Kidney capillary endothelial cell (primary cell): ENCODE measurements at regions not wholly inside any gene's neighbourhood (a gene's known extent, or its start where the extent isn't known, plus 50 kb on each side); places are given as distances from the start of the nearest gene placed in this dataset.

ENCODE experiments used
- DNase-seq: peaks from one replicate; pipeline ENCODE4 v3.0.0-alpha.2; 2018; ENCODE audit warnings: low spot score

DNA sequence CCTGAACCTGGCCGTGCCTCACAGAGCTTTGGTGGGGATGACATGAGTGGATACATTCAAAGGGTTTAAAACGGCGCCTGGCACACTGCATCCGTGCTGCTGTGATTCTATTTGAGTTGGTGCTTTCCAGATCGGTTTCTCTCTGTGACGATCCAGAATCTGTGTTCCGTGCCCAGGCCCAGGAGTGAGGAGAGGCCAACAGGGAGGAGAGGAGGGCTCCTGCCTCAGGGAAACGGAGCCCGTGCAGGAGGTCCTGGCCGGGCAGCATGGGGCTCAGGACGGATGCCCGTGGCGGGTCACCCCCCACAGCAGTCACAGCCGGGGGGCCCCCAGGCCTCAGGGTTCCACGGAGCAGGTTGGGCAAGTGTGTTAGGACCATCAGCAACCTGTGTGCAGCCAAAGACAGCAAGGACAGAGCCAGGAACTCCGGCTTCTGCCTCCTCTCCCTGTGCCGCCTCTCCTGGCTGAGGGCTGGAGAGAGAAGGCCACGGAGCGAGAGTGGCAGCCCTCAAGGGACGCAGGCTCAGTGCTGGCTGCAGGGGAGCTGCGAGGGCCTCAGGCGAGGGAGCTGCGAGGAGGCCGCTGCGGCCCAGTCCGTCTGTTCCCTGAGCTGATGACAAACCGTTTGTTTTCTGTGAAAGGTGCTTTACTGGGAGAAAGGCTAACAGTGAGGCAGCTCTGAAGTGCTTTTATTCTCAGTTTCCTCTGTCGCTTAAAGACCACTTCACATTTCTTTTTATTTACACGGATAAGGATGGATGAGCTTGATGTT is 99.3 kb downstream of the METRNL start:
- DNase-seq = no peak

DNA sequence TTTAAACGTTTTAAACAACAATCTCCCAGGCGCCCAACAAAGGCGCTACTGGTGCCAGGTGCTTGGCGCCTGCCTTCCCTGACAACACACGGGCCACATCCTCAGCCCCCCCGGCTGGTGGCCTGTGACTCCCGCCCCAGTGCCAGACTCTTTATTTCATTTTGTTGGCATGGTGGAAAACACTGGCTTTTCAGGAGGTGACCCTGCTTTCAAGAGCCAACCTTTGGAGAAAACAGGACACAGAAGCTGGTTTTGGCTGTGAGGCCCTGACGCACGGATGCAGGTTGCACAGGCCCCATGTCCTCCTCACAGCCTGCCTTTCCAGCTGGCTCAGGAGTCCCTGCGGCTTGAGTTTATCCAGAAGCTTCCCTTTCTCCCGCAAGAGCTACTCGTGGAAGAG is 100.0 kb downstream of the METRNL start:
- DNase-seq = no peak

DNA sequence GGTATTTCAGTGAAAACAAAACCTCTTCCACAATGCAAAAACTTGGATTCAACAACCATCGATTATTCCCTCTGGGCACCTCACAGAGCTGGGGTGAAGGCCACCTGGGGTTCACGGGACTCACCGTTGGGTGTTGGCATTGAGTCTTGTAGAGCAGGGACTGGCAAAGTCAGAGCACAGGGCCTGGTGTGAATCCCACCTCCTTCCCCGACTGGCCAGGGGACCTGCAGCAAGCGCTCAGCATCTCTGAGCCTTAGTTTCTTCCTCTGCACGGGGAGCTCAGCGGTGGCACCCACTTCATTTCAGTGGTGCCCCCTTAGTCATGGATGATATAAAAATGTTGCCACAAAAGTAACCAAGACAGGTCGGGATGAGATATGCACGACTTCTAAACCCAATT is 100.4 kb downstream of the METRNL start:
- DNase-seq = no peak

DNA sequence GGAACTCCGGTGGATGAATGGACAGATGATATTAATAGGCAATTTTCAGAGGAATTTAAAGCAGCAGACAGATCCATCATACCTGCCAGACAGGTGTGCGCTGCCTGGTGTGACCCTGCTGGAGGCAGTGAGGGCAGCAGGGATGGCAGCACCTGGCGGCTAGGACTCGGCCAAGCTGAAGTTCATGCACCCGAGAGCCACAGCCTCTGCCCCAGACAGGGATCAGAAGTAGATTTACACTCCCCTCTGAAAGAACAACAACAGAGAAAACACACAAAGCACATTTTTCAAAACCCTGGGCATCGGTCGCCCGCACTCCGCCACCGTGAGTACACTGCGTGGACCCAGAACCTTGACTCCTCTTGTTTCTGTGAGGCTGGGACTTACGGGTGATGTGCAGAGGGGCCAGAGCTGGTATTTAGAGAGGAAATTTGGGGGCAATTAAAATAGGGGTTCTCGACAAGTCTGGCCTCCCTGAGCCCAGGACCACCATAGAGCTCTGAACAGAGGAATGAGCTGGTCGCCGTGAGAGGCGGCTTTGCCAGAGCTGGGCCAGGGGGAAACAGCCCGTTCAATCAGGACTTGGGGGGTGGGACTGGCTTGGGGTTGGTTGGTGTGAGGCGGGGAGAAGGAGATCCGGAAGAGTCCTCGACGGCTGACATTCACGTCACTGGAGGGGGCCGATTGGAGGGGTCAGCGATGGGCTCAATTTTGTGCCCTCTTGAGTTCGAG is 101.0 kb downstream of the METRNL start:
- no peak for DNase-seq

DNA sequence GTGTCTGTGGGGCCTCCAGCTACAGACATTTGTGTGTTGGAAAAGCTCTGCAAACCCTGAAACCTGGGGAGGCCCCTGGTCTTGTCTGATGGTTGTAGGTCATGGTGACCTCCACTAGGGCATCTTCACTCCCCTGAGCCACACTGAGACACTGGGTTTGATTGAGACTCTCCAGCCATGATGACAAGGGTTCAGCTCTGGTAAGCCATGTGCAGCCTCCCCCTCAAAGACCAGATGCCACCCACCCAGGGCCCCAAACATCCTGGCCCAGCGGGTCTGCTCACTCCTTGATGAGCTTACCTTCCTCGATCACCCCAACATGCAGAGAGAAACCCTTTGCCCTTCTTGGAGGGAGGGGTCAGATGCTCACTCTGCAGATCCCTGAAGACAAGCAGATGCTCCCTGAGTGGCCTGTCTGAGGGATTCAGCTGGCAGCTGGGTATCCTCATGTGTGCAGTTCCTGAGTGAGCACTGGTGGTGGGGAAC is 101.6 kb downstream of the METRNL start:
- DNase-seq = no peak

DNA sequence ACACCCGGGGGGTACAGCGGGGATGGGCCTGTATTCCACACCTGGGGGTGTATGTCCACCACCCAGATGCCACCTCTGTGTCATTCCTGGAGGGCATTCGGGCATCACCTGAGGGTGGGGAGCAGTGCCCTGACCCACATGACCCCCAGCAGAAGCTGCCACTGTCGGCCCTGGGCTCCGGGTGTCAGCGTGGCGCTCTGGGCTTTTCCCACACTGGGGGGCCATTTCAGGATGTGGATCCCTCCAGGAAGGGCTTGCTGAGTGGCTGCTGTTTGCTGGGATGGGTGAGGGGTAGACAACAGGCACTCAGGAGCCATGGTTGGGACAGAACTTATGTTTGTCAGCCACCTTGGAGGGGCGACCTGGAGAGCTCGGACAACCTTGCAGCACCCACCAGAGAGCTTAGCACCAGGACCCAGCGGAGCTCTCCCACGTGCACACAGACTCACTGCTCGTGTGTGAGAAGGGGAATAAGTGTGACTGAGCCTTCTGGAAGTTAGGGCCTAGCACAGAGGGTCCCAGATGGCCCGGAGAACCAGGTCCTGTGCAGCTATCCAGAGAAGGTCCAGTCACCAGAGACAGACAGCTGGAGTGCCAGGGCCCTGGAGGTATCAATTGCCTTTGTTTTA is 102.7 kb downstream of the METRNL start:
- DNase-seq = no peak

DNA sequence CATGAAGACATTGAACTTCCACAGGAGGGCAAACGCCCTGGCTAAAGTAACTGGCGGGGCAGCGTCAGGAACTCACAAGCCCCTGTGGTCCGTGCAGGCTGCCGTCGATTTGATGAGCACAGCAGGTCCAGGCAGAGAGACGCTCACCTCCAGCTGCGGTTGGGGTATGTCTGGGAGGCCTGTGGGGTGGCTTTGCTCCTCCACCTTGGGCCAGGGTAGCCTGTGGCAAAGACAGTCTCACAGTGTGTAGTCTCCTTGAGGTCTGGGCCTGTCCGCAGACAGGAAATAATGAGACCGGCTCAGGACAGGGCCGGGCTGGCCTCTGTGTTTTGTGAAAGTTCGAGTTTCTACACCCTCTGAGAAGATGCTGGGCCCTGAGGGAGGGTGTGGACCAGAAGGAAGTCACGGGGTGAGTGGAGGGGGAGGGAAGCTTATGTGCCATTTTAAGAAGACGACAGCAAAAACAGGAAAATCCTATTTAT is 103.3 kb downstream of the METRNL start:
- no peak for DNase-seq

DNA sequence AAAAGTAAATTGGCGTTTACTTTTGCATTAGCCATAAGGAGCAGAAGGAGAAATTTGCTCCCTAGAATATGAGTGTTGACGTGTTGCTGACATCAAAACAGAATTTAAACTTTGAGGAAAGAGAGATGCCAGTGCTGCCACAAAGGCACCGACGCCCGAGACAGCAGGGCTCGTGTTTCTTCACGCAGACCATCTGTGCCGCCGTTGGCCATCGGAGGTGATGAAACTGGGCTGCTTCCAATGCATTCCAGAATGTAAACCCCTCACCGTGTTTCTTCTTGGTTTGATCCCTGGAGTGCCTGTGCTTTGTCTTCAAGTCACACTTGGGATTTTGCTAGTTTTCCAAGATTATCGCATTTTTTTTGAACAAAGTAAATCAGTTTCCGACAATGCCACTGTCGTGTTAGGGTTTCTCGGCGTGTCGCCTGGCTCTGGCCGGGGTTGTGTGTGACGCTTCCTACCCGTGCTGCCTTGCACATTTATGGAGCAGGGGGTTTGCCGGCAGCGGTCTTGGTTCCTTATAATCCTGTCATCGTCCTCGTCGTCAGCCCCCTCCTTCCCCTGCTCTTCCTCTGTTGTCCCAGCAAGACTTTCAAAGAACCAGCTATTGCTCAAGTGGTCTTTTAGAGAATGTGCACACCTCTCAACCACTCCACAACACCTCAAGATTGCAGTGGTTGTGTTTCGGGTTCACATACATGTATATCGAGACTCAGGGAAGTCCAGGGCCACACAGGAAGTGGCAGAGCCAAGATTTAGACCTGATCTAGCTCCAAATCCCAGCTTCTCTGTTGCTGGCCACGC is 103.9 kb downstream of the METRNL start:
- no peak for DNase-seq

DNA sequence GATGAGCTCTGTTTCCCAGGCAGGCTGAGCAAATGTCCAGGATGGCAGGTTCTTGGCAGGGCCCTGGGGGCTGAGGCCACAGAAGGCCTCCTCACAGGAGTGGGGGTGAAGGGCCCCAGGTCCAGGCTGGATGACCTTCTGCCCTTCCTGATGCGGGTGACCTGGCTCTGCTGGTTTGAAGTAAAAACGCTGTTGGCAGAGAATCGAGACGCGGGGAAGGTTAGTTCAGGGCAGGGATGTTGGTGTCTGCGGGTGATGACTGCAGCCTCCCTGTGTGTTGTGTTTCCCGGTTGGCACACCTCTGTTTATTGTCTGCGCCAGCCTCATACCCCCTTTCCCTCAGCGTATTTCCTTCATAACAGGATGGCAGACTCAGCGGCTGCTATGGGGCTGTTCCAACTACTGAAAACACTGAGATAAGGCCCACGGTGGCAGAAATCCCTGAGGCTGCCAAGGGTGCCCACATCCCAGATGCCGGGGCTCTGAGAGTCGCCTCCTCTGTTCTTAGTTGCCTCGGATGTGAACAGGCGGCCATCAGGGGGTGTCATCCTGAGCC is 104.6 kb downstream of the METRNL start:
- DNase-seq = peak; percentile 34

DNA sequence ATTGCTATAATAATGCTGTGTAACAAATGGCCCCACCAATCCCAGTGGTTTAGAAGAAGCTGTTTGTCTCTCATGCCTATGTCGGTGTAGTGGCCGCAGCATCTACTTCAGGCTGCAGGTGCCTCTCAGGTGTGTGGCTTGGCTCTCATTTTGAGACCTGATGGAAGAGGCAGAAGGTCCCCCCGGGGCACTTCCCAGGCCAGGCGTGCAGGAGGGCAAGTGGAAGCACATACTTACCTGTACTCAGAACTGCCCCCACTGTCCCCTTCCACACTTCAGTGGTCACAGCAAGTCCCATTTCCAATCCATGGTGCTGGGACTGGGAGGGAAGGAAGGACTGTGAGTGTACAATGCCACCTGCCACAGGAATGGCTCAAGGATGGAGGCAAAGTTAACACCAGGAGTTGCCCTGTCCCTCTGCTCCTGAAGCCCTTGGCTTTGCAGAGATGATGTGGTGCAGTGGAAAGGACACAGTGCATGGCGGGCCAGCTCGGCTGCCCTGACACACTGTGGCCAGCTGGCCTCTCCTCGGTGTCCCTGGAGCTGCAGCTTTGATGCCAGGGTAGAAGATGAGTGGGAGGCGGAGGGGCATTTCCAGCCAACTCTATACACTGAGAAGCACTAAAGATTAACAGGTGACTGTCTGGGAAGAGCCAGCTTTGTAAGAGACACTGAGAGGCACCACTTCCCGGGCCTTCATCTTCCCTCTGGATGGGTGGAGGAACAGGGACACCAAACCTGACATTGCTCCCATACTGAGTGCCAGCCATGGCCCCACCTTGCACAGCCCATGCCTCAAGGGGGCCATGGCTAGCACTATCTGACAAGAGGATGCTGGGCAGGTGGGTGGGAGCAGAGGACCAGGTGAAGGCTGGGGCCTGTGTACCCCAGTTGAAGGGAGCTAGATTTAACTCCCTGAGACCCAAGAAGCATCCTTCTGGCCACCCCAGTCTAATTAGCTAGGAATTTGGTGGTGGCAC is 105.9 kb downstream of the METRNL start:
- no peak for DNase-seq

DNA sequence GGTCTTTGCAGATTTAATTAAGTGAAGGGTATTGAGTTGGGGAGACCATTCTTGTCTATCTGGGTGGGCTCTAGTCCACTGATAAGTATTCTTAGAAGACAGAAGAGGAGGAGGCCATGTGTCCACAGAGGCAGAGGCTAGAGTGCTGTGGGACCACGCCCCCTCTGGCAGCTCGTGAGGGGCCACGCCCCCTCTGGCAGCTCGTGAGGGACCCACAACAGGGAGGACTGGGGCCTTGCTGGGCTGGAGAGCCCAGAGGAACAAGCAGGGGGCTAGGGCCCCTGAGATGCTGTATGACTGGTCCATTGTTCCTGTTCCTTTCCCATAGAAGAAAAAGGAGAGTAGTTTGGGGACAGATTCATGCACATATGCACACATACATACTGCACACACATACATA is 106.8 kb downstream of the METRNL start:
- DNase-seq = no peak

DNA sequence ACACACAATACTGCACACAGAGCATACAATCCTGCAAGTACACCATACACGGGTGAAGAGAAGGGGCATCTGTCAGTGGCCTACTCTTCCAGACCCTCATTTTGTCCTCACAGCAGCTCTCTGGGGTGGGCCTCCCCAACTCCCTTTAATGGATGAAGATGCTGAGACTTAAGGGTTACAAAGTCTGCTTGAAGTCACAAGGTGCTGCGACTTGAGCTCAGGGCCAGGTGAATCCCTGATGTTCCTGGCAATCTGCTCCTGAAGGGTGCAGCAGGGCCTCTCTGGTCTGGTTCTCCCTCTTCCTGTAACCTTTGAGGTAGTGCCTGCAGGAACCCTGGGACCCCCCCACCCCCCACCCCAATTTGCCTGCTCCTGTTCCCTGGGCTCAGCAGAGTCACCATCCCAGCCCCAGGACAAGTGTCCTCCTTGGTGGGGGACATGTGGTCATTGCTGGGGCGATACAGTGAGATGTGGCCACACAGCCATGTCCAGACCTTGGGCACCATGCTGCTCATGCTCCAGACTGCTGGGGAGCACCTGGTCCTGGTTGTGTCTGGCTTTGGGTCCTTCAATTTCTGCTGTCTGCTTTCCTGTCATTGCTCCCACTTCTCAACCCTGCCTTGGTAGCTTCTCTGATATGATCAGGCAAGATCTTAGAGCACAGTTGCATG is 107.5 kb downstream of the METRNL start:
- DNase-seq = no peak

DNA sequence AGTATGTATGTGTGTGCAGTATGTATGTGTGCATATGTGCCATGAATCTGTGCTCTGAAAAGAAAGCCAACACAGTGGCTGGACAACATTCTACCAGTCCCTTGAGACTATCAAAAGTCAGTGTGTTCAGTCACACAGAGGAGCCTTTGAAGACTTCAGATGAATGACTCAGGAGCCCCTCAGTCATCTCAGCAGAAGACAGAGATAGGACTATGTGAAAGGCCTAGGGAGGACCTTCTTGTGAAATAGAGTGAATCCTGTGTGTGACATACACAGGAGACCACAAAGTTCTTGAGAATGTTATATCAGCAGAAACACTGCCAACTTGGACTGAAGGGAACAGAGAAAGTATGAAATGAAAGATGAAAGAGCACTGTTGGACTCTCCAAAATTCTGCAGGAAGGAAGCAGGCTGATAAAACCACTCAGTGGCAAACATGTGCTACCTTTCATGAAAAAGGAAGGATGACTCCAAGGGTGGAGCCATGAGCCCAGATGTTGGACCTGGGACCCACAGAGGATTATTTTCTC is 108.4 kb downstream of the METRNL start:
- no peak for DNase-seq

DNA sequence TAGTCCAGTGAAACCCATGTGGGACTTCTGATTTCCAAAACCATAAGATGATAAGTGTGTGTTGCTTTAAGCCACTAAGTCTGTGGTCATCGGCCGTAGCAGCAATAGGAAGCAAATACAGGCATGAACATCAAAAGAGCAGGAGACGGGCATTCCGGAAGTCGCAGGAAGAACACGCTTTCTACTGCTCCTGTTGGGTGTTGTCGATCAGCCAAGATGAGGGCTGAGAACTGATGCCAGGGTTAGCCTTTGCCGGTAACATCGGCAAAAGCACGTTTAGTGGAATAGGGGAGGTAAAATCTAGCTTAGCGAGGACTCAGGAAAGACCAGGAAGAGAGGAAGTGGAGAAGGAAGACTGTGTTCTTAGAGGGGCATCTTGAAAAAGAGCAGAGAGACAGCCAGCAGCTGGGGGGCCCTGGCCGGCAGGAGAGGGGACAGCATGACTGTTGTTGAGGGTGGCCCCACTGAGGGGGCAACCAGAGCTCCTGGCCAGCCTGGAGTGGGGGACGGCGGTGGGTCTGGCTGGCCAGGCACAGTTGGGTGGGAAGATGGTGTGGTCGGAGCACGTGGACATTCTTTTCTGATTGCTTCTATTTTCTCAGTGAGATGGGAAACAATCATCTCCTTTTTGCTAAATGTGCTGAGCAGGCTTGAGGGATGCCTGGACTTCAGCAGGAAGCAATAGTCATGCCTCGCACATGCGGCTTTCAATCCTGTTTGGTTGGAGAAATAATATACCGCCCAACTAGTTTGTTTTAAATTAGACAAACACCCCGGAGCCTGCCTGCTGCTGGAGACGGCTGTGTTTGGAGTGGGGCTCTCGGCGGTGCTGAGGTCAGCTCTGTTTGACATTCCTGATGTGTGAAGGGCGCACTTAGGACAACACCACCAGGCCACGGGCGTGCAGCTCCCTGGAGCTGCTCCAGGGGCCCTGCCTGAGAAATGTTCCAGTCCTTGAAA is 109.9 kb downstream of the METRNL start:
- peak; percentile 36 for DNase-seq

DNA sequence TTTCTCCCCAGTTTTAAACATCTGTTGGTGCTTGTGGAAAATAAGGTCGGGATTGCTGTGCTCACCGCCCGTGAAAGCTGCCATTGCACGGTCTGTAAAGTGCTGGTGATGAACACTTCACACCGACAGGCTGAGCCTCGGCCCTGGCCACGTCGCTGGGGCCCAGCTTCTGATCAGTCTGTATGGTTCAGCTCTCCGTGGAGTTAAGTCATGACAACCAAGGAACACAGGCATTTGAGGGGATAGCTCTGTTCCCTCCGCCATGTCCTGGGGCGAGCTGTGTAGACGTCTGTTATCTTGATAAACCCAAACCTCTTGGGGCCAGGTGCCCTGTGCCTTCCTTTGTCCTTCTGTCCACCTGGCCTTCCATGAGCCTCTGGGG is 110.6 kb downstream of the METRNL start:
- no peak for DNase-seq

DNA sequence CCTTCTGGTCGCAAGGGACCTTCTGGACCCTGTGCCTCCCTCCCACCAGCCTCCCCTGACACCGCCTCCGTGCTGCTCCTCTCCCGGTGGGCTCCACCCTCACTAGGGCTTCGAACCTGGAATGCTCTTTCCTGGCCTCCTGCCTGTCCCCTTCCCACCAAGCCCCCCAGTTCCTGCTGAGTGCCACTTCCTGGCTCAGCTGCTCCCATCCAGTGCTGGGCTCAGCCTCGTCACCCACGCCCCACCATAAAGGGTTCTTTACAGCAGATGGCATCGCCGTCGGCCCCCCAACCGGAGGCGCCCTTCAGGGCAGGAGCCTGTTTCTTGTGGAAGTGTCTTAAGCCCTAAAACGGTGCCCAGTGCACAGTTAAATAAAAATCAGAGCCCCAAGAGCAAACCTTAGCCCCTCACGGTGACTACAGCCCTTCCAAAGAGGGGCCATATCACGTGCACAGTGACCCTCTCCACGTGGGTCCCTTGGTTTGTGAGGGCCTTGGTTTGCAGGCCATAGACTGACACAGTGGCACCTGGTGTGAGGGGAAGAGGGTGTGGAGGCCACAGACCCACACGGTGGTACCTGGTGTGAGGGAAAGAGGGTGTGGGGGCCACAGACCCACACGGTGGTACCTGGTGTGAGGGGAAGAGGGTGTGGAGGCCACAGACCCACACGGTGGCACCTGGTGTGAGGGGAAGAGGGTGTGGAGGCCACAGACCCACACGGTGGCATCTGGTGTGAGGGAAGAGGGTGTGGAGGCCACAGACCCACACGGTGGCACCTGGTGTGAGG is 111.4 kb downstream of the METRNL start:
- DNase-seq = no peak

DNA sequence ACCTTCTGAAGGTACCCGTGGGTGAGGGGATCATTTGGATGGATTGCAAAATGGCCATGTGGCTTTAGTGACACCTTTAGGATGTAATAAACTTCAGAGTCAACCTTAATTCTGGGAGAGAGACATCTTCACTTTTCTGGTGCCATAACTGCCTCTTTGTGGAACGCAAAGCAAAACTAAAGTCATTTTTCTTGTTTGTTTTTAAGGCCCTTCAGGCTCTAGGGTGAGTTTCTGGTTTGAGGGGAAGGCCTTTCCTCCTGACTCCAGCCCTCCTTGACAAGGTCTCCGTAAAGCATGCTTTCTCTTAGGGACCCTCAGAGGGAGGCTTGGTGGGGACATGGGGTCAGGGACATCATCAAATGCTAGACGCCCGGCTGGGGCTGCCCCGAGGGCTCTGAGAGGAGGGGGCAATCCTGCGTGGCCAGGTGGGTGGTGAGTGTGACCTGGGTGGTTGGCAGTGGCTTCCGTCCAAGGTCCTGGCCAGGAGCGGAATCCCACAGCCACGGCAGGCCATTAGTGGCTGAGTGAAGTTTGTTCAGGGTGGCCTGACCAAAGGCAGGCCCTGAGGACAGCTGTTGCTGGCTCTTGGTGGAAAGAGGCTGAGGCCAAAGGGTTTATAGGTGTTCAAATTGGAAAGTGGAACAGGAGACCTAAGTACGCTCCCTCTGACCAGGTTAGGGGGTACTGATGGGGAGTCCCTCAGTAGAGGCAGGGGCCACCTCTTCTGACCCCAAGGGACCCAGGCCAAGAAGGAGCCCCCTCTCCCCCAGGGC is 112.2 kb downstream of the METRNL start:
- DNase-seq = no peak
